DND-41 (cell line): ENCODE measurements at regions not wholly inside any gene's neighbourhood (a gene's known extent, or its start where the extent isn't known, plus 50 kb on each side); places are given as distances from the start of the nearest gene placed in this dataset.

Experiments
- CTCF ChIP-seq: IDR thresholded peaks from 2 replicates; pipeline ENCODE4 v1.5.1; 2012; ENCODE audit warnings: borderline replicate concordance, low read length, moderate library complexity, mild to moderate bottlenecking; ENCODE audit not compliant: poor library complexity, severe bottlenecking; ENCODE audit errors: extremely low read depth
- EZH2 ChIP-seq: IDR thresholded peaks from 3 replicates; pipeline ENCODE4 v1.6.1; 2012; ENCODE audit warnings: borderline replicate concordance, low read depth, mild to moderate bottlenecking, moderate library complexity, low read length, inconsistent platforms; ENCODE audit not compliant: severe bottlenecking

DNA sequence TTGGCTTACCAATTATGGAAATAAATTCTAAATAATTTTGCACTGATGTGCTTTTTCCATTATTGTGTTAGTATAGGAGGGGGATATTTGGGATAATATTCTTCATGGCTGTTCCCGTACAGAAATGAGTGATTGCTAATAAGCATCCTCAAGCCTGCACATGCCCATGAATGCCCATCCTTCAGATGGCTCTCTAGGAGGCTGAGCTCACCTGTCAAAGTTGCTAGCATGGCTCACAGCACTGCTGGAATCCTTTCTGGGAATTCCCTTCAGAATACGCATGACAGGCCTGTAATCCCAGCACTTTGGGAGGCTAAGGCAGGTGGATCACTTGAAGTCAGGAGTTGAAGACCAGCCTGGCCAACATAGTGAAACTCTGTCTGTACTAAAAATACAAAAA lies 124.1 kb downstream of the NXNL2 start:
- TF ChIP-seq EZH2 (no peak), CTCF (no peak)
